ENCODE measurements at regions not wholly inside any gene's neighbourhood (a gene's known extent, or its start where the extent isn't known, plus 50 kb on each side); places are given as distances from the start of the nearest gene placed in this dataset.

DNA sequence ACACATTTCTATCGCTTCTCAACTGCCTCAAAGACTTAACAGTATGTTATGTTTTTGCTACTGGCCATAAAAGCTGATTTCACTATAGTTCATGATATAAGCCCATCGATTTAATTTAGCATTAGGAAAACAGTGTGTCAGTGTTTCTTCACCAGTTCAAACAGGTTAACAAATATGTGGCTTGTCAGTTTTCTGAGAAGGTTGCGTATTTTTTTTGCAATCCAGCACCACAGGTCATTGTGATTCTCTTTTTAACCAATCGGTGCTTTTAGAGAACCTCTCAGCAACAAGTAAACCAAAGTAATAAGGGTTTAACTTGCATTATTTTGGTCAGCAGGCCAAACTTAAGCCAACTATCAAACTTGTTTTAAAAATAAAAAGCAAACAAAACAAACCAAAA lies 409.6 kb downstream of the NFIB start:
- H3K36me3 ChIP-seq = no peaks in the 10 kb centered on the region
- TF ChIP-seq POLR2A (IDR thresholded peaks at IDR 0.05) = no peak
- TF ChIP-seq, protein P1, sequence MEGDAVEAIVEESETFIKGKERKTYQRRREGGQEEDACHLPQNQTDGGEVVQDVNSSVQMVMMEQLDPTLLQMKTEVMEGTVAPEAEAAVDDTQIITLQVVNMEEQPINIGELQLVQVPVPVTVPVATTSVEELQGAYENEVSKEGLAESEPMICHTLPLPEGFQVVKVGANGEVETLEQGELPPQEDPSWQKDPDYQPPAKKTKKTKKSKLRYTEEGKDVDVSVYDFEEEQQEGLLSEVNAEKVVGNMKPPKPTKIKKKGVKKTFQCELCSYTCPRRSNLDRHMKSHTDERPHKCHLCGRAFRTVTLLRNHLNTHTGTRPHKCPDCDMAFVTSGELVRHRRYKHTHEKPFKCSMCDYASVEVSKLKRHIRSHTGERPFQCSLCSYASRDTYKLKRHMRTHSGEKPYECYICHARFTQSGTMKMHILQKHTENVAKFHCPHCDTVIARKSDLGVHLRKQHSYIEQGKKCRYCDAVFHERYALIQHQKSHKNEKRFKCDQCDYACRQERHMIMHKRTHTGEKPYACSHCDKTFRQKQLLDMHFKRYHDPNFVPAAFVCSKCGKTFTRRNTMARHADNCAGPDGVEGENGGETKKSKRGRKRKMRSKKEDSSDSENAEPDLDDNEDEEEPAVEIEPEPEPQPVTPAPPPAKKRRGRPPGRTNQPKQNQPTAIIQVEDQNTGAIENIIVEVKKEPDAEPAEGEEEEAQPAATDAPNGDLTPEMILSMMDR (IDR thresholded peaks at IDR 0.05) = no peak
- no peaks in the 10 kb centered on the region for H3K4me1 ChIP-seq
- DNase-seq = no peak
- no peaks in the 10 kb centered on the region for H3K27me3 ChIP-seq
- H3K4me3 ChIP-seq = no peak overlapping the region
- no peaks in the 10 kb centered on the region for H3K9me3 ChIP-seq
- H3K27ac ChIP-seq = no peak overlapping the region

DNA sequence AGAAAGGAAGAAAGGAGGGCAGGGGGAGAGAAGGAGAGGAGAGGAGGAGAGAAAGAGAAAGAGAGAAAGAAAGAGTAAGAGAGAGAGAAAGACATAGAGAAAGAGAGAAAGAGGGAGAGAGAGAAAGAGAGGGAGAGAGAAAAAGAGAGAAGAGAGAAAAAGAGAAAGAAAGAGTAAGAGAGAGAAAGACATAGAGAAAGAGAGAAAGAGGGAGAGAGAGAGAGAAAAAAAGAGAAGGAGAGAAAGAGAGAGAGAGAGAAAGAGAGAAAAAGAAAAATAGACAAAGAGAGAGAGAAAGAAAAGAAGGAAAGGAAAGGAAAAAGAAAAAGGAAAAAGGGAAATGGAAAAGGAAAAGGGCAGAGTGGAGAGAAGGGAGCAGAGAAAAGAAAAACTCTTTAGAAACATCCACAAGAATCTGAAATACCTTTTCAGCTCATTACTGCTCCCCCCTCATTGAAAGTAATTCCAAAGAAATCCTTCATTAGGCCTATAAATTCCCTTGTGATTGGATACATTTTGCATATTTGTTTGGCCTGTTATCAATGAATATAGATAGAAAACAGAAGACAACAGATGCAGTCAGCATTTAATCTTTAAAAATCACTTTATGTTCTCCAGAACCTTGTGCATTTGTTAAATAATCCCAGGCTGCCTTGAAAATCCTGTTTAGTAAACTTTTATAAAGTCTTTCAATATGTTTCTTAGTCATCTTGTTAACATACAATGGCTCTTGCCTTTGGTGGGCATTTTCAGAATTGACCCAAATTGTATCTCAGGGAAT lies 411.5 kb downstream of the NFIB start:
- H3K4me3 ChIP-seq = no peak overlapping the region
- DNase-seq = no peak
- no peaks in the 10 kb centered on the region for H3K27me3 ChIP-seq
- H3K4me1 ChIP-seq = no peaks in the 10 kb centered on the region
- TF ChIP-seq, protein P1 (IDR thresholded peaks at IDR 0.05) = no peak
- TF ChIP-seq POLR2A (IDR thresholded peaks at IDR 0.05) = no peak
- H3K36me3 ChIP-seq = no peaks in the 10 kb centered on the region
- no peaks in the 10 kb centered on the region for H3K9me3 ChIP-seq
- H3K27ac ChIP-seq = no peak overlapping the region

DNA sequence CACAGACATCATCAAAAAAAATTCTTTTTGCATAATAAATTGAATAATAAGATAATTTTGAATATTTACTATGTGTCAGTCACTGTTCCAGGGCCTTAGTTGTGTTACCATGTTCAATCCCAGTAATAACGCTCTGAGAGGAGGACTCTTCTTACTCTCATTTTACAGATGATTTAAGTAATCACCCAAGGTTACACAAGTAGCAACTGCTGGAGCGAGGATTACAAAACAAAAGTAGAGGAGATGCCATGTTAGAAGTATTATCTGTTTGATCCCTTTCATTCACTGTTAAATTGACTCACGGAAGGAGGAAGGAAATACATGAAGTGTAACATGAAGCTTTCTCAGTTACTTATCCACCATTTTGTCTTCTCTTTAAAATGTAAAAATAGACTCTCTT lies 412.8 kb downstream of the NFIB start:
- Histone ChIP-seq H3K27ac (no peak overlapping the region), H3K9me3 (no peaks in the 10 kb centered on the region), H3K27me3 (no peaks in the 10 kb centered on the region), H3K4me1 (no peaks in the 10 kb centered on the region), H3K4me3 (no peak overlapping the region), H3K36me3 (no peaks in the 10 kb centered on the region)
- DNase-seq = no peak
- no peak for TF ChIP-seq POLR2A (IDR thresholded peaks at IDR 0.05)
- TF ChIP-seq, protein P1 (IDR thresholded peaks at IDR 0.05) = no peak

DNA sequence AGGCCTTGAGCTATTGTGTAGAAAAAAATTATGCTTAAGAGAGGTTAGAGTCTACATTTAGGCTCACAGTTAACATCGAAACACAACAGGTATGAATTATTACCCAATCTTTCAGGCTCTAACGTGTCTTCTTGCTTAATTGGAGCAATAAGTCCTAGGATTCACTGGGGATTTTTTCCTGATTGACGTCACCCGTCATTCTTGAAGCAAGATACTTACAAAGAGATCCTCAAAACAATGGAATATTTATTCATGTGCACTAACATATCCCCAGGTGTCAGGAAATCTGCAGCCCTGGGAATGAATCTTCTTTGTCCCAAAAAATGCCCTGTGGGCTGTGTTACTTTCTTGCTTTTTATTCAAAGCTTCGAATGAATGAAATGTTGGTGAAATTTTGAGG lies 413.5 kb downstream of the NFIB start:
- Histone ChIP-seq H3K4me3 (no peak overlapping the region), H3K9me3 (no peaks in the 10 kb centered on the region), H3K36me3 (no peaks in the 10 kb centered on the region), H3K4me1 (no peaks in the 10 kb centered on the region), H3K27ac (peak overlapping the region in 1 of 4 donors; percentile 2), H3K27me3 (no peaks in the 10 kb centered on the region)
- DNase-seq = no peak
- TF ChIP-seq, protein P1 (IDR thresholded peaks at IDR 0.05) = no peak
- no peak for TF ChIP-seq POLR2A (IDR thresholded peaks at IDR 0.05)

DNA sequence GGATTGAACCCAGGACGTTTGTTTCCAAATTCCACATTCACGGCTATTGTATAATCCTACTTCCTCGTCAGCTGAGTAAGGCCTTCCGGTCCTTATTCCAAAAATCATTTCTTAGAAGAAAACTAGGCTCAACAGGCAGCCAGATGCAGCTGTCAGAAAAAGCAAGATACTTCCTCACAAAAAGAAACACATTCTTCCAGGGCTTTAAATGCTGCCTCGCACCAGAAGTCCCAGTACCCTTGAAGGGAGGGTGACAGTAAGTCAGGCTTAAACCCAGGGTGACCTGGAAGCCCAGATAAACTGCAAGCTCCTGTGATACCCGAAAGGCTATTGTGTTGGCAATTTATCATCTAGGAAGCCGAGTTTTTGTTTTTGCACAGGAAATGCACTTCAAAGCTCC lies 414.0 kb downstream of the NFIB start:
- Histone ChIP-seq H3K27me3 (no peaks in the 10 kb centered on the region), H3K9me3 (no peaks in the 10 kb centered on the region), H3K4me3 (no peak overlapping the region), H3K27ac (peak overlapping the region in 1 of 4 donors; percentile 2), H3K4me1 (no peaks in the 10 kb centered on the region), H3K36me3 (no peaks in the 10 kb centered on the region)
- no peak for DNase-seq
- TF ChIP-seq POLR2A (IDR thresholded peaks at IDR 0.05) = no peak
- TF ChIP-seq, protein P1 (IDR thresholded peaks at IDR 0.05) = no peak

Data from Peyer's patch (tissue), 4 donors.